Effector memory CD4-positive, alpha-beta T cell (primary cell): ENCODE measurements at regions not wholly inside any gene's neighbourhood (a gene's known extent, or its start where the extent isn't known, plus 50 kb on each side); places are given as distances from the start of the nearest gene placed in this dataset.

Experiments
- DNase-seq, 3 donors: peaks; one replicate each; pipeline ENCODE4 v3.0.0-alpha.2; 2020
- H3K27ac ChIP-seq: 2 replicates; pipeline ENCODE4 v1.7.0; 2013; ENCODE audit warnings: mild to moderate bottlenecking, low read length, moderate library complexity; ENCODE audit not compliant: insufficient read depth, poor library complexity, severe bottlenecking
- H3K27me3 ChIP-seq: replicated peaks from 2 replicates; pipeline ENCODE4 v1.7.0; 2013; ENCODE audit warnings: mild to moderate bottlenecking, low read length; ENCODE audit not compliant: insufficient read depth, control insufficient read depth, poor library complexity, severe bottlenecking
- H3K36me3 ChIP-seq: 2 replicates; pipeline ENCODE4 v1.7.0; 2013; ENCODE audit warnings: mild to moderate bottlenecking, low read length, moderate library complexity; ENCODE audit not compliant: control insufficient read depth, insufficient read depth
- H3K4me1 ChIP-seq: 2 replicates; pipeline ENCODE4 v1.7.0; 2013; ENCODE audit warnings: low read length, mild to moderate bottlenecking; ENCODE audit not compliant: control insufficient read depth, insufficient read depth, poor library complexity, severe bottlenecking
- H3K4me3 ChIP-seq: 2 replicates; pipeline ENCODE4 v1.7.0; 2013; ENCODE audit warnings: low read length, low read depth, mild to moderate bottlenecking; ENCODE audit not compliant: insufficient read depth, poor library complexity, severe bottlenecking
- H3K9me3 ChIP-seq: 2 replicates; pipeline ENCODE4 v1.7.0; 2013; ENCODE audit warnings: mild to moderate bottlenecking, low read length, moderate library complexity; ENCODE audit not compliant: control insufficient read depth

- Histone ChIP-seq H3K4me1 (no peaks in the 10 kb centered on the region), H3K36me3 (no peaks in the 10 kb centered on the region)
Observed at GRCh38 chr11:27287205-27287604, 75.8 kb downstream of the CCDC34 start.

GRCh38 chr11:27285761-27286160 is 77.3 kb downstream of the CCDC34 start:
- no peaks in the 10 kb centered on the region for H3K4me1 ChIP-seq

More at GRCh38 chr11:27287205-27287604, 75.8 kb downstream of the CCDC34 start:
- Histone ChIP-seq H3K9me3 (no peaks in the 10 kb centered on the region), H3K4me3 (no peak overlapping the region), H3K27me3 (no peaks in the 10 kb centered on the region), H3K27ac (no peak overlapping the region)
- no peak for DNase-seq

GRCh38 chr11:27282806-27283205 is 80.2 kb downstream of the CCDC34 start:
- H3K27ac ChIP-seq, result no peak overlapping the region
- H3K9me3 ChIP-seq, result no peaks in the 10 kb centered on the region
- H3K4me1 ChIP-seq, result no peaks in the 10 kb centered on the region
- no peaks in the 10 kb centered on the region for H3K27me3 ChIP-seq
- no peaks in the 10 kb centered on the region for H3K36me3 ChIP-seq
- H3K4me3 ChIP-seq, result no peak overlapping the region
- no peak for DNase-seq

More at GRCh38 chr11:27285761-27286160, 77.3 kb downstream of the CCDC34 start:
- DNase-seq, result no peak
- Histone ChIP-seq H3K9me3 (no peaks in the 10 kb centered on the region), H3K36me3 (no peaks in the 10 kb centered on the region), H3K27ac (no peak overlapping the region), H3K27me3 (no peaks in the 10 kb centered on the region), H3K4me3 (no peak overlapping the region)

DNA sequence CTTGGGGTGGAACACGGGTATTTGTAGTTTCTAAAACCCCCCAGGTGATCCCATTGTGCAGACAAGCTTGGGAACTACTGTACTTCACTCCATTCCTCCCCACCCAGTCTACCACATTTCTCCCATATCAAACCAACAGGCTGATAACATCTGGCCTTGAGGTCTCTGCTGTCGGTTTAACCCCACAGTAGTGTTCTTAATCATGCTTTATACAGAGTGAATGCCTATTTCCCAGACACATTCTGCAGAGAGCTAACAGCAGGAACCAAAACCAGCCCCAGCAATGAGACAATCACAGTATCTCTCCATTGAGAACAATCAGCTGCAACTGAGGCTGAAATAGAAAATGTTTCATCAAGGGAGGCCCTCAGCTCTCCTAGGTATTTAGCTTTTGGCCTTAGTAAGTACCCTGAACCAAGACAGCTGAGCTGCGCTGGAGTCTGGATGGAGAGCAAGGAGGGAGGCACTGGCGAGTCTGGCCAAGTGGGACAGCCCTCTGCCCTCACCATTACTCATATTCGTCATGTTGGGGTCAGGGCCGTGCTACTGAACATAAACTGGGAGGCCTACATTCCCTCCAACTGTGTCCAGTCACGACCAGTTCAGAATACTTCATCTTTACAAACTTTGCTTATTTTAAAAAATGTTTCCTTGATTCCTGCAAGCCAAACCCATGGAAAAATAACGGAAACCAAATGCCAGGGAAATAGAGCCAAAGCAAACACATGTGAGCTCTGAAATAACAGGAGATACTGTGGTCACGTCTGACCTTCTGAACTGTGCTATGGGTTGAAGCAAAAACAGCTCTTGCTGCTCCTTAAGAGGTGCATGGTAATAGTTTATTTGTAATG is 81.0 kb downstream of the CCDC34 start:
- Histone ChIP-seq H3K27me3 (no peaks in the 10 kb centered on the region), H3K4me3 (no peak overlapping the region), H3K9me3 (no peaks in the 10 kb centered on the region), H3K27ac (no peak overlapping the region), H3K4me1 (no peaks in the 10 kb centered on the region), H3K36me3 (no peaks in the 10 kb centered on the region)
- no peak for DNase-seq

- Histone ChIP-seq H3K27ac (no peak overlapping the region), H3K36me3 (no peaks in the 10 kb centered on the region), H3K9me3 (no peaks in the 10 kb centered on the region), H3K27me3 (no peaks in the 10 kb centered on the region), H3K4me1 (no peaks in the 10 kb centered on the region), H3K4me3 (no peak overlapping the region)
- DNase-seq, result no peak
Observed at GRCh38 chr11:27281276-27281675, 81.7 kb downstream of the CCDC34 start.

- H3K4me3 ChIP-seq, result no peak overlapping the region
- DNase-seq, result no peak
- H3K27me3 ChIP-seq, result no peaks in the 10 kb centered on the region
- no peak overlapping the region for H3K27ac ChIP-seq
- no peaks in the 10 kb centered on the region for H3K4me1 ChIP-seq
- no peaks in the 10 kb centered on the region for H3K9me3 ChIP-seq
- no peaks in the 10 kb centered on the region for H3K36me3 ChIP-seq
Observed at GRCh38 chr11:27280140-27280539, 82.9 kb downstream of the CCDC34 start.

DNA sequence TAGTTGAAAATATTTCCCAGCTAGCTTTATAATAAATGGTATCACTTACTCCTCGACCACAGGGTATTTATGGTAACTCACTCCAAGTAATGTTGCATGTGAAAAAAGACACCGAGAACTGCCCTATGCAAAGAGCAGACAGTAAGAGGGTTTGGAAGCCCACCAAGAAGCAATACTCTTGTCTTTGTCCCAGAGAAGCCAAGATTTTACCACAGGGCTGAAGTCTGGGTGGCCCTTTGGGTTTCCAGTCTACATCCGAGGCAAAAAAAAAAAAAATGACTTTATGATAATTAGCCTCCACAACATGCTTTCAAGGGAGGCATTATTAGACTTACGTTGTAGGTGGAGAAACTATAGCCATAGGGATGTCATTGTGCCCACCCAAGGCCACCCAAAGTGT is 83.6 kb downstream of the CCDC34 start:
- DNase-seq, result no peak
- Histone ChIP-seq H3K27me3 (no peaks in the 10 kb centered on the region), H3K27ac (no peak overlapping the region), H3K9me3 (no peaks in the 10 kb centered on the region), H3K36me3 (no peaks in the 10 kb centered on the region), H3K4me3 (no peak overlapping the region), H3K4me1 (no peaks in the 10 kb centered on the region)

DNA sequence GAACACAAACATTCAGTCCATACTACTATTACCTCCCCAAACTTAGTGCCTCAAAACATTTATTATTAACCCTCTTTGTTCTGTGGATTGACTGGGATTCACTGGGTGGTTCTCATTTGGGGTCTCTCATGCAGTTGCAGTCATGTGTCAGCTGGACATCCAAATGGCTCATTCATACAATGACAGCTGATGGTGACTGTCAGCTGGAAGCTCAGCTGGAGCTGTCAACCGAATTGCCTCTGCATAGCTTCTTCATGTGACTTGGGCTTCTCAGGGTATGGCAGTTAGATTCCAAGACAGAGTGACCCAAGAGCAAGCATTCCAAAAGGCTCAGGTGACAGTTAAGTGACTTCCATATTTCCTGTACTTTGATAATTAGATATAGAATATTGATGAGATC is 85.2 kb downstream of the CCDC34 start:
- no peaks in the 10 kb centered on the region for H3K36me3 ChIP-seq
- H3K27ac ChIP-seq, result no peak overlapping the region
- no peaks in the 10 kb centered on the region for H3K9me3 ChIP-seq
- DNase-seq, result no peak
- H3K4me1 ChIP-seq, result no peaks in the 10 kb centered on the region
- H3K27me3 ChIP-seq, result no peaks in the 10 kb centered on the region
- H3K4me3 ChIP-seq, result no peak overlapping the region

DNA sequence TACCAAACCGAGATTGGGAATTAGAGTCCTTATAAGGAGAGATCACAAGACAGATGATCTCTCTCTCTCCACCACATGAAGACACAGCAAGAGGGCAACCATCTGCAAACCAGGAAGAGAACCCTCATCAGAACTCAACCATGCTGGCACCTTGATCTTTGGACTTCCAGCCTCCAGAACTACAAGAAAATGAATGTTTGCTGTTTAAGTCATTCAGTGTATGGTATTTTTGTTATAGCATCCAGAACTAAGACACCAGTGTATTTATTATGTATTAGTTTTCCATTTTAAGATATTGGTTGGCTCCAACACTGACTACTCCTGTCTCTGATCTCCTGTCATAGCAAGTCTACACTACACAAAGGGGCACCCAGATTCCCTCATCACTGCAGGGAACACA is 86.9 kb downstream of the CCDC34 start:
- no peaks in the 10 kb centered on the region for H3K4me1 ChIP-seq
- H3K4me3 ChIP-seq, result no peak overlapping the region
- no peak for DNase-seq
- no peaks in the 10 kb centered on the region for H3K27me3 ChIP-seq
- no peaks in the 10 kb centered on the region for H3K36me3 ChIP-seq
- H3K27ac ChIP-seq, result no peak overlapping the region
- H3K9me3 ChIP-seq, result no peaks in the 10 kb centered on the region

DNA sequence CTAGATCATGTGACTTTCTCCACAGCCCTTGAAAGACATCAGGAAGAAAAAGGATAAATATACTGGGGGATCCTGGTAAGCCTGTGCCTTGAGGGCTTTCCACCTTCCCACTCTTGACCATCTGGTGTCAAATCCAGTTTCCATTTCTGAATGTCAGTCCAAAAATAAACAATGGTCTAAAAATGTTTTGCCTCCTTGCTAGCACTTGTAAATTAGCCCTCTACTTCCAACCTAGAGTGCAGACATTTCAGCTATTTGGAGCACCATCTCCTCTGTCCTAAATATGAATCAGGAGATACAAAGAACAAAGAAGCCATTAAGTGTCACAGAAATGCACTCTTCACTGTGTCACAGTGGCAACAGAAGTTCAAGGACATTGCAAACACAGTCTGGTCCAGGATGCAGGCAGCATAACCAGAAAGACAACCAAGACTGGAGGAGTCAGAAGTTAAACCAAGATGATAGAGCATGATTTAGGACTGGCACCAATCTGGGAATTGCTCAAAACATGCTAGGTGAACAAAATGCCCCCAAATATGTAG is 88.1 kb downstream of the CCDC34 start:
- H3K4me1 ChIP-seq, result no peaks in the 10 kb centered on the region
- no peak for DNase-seq
- H3K9me3 ChIP-seq, result no peaks in the 10 kb centered on the region
- H3K36me3 ChIP-seq, result no peaks in the 10 kb centered on the region
- H3K4me3 ChIP-seq, result no peak overlapping the region
- no peak overlapping the region for H3K27ac ChIP-seq
- H3K27me3 ChIP-seq, result no peaks in the 10 kb centered on the region
